Esophagus muscularis mucosa (tissue), 4 donors: ENCODE measurements at regions not wholly inside any gene's neighbourhood (a gene's known extent, or its start where the extent isn't known, plus 50 kb on each side); places are given as distances from the start of the nearest gene placed in this dataset.

Experiments used
- EP300 ChIP-seq: sonication (generic); formaldehyde crosslinking; IDR thresholded peaks from one replicate; pipeline ENCODE4 v1.6.1; 2017; ENCODE audit warnings: antibody characterized with exemption
- POLR2A ChIP-seq: fragments of 450-650 bp; IDR thresholded peaks from one replicate; pipeline ENCODE4 v1.6.1; 2017; ENCODE audit warnings: antibody characterized with exemption, moderate library complexity, mild to moderate bottlenecking, low read depth
- POLR2AphosphoS5 ChIP-seq, 2 donors: sonication (generic); formaldehyde crosslinking; IDR thresholded peaks; one replicate each; pipeline ENCODE4 v1.6.1; 2017; ENCODE audit warnings: antibody characterized with exemption in 2 of 2
- TF ChIP-seq, protein P1 (sequence below), 3 experiments: fragments of 200-600 bp in 2 of 3; fragments of 450-650 bp in 1 of 3; sonication (generic) in 2 of 3; IDR thresholded peaks; one replicate each; pipeline ENCODE4 v1.5.1; 2017 to 2019; ENCODE audit warnings: antibody characterized with exemption in 3 of 3, mild to moderate bottlenecking in 2 of 3, moderate library complexity in 1 of 3

- TF ChIP-seq, protein P1, sequence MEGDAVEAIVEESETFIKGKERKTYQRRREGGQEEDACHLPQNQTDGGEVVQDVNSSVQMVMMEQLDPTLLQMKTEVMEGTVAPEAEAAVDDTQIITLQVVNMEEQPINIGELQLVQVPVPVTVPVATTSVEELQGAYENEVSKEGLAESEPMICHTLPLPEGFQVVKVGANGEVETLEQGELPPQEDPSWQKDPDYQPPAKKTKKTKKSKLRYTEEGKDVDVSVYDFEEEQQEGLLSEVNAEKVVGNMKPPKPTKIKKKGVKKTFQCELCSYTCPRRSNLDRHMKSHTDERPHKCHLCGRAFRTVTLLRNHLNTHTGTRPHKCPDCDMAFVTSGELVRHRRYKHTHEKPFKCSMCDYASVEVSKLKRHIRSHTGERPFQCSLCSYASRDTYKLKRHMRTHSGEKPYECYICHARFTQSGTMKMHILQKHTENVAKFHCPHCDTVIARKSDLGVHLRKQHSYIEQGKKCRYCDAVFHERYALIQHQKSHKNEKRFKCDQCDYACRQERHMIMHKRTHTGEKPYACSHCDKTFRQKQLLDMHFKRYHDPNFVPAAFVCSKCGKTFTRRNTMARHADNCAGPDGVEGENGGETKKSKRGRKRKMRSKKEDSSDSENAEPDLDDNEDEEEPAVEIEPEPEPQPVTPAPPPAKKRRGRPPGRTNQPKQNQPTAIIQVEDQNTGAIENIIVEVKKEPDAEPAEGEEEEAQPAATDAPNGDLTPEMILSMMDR (IDR thresholded peaks at IDR 0.05): no peak
- TF ChIP-seq POLR2AphosphoS5 (IDR thresholded peaks at IDR 0.05) (no peak), EP300 (no peak), POLR2A (no peak)
Measured at GRCh38 chr1:98099501-98099900, 178.7 kb upstream of the DPYD start.
